Inferior parietal cortex (tissue), 1 donor: ENCODE measurements at regions not wholly inside any gene's neighbourhood (a gene's known extent, or its start where the extent isn't known, plus 50 kb on each side); places are given as distances from the start of the nearest gene placed in this dataset.

Experiments used
- DNase-seq: peaks from one replicate; pipeline ENCODE4 v3.0.0-alpha.2; 2016; ENCODE audit errors: extremely low spot score

DNA sequence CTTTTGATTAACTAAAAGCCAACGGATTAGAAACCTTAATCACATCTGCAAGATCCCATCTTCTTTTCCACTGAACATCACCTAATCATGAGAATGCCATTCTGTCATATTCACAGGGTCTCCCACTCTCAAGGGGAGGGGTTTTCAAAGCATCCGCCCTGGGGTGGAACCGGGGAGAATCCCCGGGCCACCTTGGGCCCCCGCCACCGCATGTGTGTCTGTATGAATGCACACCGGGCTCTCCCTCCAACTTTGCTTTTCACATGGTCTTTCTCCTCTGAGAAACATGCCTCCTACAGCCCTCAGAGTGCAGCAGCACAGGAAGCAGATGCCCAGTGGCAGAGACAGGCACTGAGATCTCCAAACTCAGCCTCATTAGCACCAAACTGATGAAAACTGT lies 233.2 kb upstream of the PPP2R2D start:
- no peak for DNase-seq

- no peak for DNase-seq
Observed at GRCh38 chr10:131668903-131669302, 231.9 kb upstream of the PPP2R2D start.

DNA sequence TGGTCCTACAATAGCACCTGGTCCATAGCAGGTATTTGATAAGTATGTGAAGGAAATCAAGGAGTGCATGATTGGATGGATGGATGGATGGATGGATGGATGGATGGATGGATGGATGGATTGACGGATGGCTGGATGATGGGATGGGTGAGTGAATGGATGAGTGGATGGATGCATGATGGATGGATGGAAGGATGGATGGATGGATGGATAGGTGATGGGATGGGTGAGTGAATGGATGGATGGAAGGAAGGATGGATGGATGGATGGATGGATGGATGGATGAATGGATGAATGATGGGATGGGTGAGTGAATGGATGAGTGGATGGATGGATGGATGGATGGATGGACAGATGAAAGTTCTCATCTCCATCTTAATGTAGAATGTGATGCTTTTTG lies 231.0 kb upstream of the PPP2R2D start:
- DNase-seq: no peak

- DNase-seq: no peak
Observed at GRCh38 chr10:131670341-131670740, 230.5 kb upstream of the PPP2R2D start.

DNA sequence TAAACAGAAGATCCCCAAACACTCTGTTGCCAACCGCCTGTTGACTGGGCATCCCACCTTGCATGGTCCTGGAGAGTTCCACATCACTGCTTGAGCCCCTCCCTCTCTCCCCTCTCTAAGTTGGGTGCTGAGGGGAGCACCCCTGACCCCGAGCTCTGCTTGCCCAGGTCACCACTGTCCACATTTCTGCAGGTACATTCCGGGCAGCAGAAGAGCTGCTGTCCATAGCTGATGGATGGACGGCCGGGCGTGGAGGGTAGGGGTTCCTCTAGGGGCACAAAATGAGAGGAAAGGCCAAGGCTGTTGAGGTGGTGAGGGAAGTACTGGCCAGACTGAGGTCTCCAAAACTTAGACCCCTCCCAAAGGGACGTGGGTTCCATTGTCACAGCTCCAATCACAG lies 227.4 kb upstream of the PPP2R2D start:
- no peak for DNase-seq

- DNase-seq: no peak
Observed at GRCh38 chr10:131674130-131674529, 226.7 kb upstream of the PPP2R2D start.

GRCh38 chr10:131675104-131675503 lies 225.7 kb upstream of the PPP2R2D start:
- no peak for DNase-seq

DNA sequence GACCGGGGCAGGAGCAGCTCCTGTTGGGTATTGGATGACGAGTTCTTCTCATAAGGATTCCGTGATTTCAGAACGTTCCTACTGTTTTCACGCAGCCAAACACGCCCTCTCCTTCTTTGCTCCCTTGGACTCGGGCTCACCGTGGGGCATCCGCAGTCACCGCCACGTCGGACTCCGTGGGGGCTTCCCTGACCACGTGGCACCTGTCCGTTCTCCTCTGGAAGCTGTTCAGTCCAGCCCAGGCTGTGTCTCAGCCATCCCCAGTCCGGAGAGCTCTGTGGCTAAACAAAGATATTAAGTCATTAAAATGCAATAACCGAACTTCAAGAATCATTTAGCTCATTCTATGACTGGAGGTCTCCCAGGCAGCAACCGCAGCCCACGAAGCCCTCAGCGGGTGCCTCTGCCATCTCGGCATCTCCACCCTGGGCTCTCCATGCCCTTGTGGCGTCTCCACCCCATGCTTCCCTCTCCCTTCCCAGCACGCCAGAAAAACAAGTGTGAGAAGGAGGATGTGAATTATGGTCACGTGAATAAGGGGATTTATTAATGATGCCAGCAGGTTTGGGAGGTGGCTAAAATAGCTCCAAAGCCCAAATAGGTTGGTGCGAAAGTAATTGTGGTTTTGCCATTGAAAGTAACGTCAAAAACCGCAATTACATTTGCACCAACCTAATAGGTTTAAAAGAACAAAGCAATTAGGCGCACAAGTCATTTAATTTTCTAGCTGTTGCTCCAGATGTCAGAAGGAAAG lies 224.6 kb upstream of the PPP2R2D start:
- no peak for DNase-seq

DNA sequence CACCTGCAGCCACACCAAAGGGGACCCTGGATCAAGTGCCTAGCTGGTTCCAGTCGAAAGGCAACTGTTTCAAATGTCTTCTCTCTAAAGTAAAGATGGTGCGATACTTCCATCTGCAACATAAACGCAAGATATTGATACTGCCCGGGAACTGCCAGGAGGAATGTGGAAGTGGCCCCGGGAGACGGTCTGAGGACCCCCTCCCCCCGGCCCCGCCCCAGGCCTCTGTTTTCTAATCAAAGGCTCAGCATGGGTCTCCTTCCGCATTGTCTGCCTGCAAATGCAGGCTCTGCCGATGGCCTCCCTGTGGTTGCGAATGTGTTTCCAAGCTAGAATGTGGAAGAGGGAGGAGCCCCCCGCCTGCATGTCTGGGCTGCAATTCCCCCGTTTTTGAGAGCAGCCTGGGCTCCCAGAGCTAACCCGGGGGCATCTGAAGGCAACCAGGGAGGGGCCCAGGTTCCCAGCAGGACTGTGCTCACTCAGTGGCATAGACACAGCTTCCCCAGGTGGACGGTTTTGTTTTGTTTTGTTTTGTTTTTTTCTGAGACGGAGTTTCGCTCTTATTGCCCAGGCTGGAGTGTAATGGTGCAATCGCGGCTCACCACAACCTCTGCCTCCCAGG lies 223.9 kb upstream of the PPP2R2D start:
- DNase-seq: no peak

GRCh38 chr10:131677671-131678070 lies 223.1 kb upstream of the PPP2R2D start:
- no peak for DNase-seq

- no peak for DNase-seq
Observed at GRCh38 chr10:131678171-131678570, 222.6 kb upstream of the PPP2R2D start.

GRCh38 chr10:131678613-131679012 lies 222.2 kb upstream of the PPP2R2D start:
- DNase-seq: no peak

- no peak for DNase-seq
Observed at GRCh38 chr10:131679926-131680325, 220.9 kb upstream of the PPP2R2D start.

DNA sequence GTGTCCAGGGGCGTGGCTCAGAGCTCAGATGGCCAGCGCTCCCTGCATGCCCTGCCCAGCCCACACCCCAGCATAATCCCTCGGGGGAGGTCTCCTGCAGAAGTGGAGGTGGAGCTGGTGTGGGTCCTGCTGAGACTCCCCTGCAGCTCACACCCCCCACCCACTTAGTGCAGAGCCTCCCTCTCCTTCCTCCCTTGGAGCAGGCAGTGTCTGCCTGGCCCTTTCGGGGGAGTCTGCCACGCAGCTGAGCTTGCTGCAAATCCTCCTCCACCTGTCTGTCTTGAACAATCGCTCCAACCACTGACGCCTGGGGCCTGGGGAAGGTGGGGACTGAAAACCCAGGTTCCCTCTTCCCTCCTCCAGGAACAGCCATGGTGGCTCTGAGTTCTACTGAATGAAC lies 219.7 kb upstream of the PPP2R2D start:
- DNase-seq: no peak

GRCh38 chr10:131681656-131682055 lies 219.2 kb upstream of the PPP2R2D start:
- DNase-seq: no peak

DNA sequence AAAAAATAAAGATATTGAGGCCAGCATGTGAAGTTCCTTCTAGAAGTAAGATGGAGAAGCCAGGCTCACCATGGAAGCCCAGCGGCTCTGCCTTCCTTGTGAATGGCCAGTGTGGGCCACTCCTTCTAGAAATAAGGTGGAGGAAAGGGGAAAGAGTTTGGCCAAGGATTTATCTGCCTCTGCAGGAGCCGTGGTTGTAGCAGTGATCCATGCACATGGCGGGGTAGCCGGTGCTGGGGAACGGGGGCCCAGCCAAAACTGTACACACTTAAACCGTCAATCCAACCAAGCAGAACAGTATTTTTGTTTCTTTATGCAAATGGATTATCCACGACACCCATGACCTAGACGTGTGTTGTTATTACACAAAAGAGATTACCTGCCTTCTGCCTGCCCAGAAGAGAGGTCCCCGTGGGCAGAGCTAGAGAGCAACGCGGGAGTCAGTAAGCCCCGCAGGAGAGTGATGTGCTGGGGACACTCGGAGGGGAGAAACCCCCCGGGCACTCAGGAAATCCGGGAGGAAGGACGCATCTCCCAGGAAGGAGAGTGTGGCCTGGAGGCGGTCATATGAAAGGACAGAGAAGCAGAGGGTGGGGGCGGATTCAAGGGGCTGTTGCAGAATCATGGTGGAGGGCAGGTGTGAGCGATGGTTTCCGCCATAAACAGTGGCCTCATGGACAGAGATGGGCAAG lies 218.4 kb upstream of the PPP2R2D start:
- no peak for DNase-seq

- no peak for DNase-seq
Observed at GRCh38 chr10:131683281-131683861, 217.4 kb upstream of the PPP2R2D start.

- DNase-seq: no peak
Observed at GRCh38 chr10:131683941-131684340, 216.9 kb upstream of the PPP2R2D start.

GRCh38 chr10:131685007-131685406 lies 215.8 kb upstream of the PPP2R2D start:
- no peak for DNase-seq

GRCh38 chr10:131685576-131685975 lies 215.2 kb upstream of the PPP2R2D start:
- no peak for DNase-seq

GRCh38 chr10:131686781-131687420 lies 213.9 kb upstream of the PPP2R2D start:
- DNase-seq: no peak

DNA sequence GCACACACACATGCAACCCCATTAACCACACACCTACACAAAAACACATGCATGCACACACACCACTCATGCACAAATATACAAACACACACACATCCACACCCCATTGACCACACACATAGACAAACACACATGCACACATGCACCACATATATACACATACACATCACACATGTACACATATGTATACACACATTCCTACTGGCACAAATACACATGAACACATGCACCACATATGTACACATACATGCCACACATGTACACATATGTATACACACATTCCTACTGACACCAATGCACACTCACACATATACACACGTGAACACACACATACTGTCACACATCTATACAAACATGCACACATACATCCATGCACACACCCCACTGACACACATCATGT lies 212.5 kb upstream of the PPP2R2D start:
- no peak for DNase-seq
